Activated T-cell treated with anti-CD3 and anti-CD28 coated beads, Interleukin-2, amount 50 U/mL, for 72 hours (primary cell): ENCODE measurements at regions not wholly inside any gene's neighbourhood (a gene's known extent, or its start where the extent isn't known, plus 50 kb on each side); places are given as distances from the start of the nearest gene placed in this dataset.

Source experiments
- ATAC-seq, 2 donors: fragments of 150-1000 bp; cut with Tn5 transposase; replicated peaks in 1 of 2; 2 replicates each; pipeline ENCODE4 v1.10.0; 2021; ENCODE audit warnings: moderate library complexity in 2 of 2, mild to moderate bottlenecking in 1 of 2
- DNase-seq, 2 donors: peaks; one replicate each; pipeline ENCODE4 v3.0.0; 2021 to 2022; ENCODE audit warnings: mixed read lengths in 1 of 2
- H3K27ac Mint-ChIP-seq: one replicate; pipeline ENCODE4 v1.8.0; 2022; ENCODE audit warnings: mild to moderate bottlenecking, moderate library complexity, mixed read lengths
- H3K27me3 Mint-ChIP-seq: one replicate; pipeline ENCODE4 v1.8.0; 2022; ENCODE audit warnings: low read depth, mixed read lengths
- H3K36me3 Mint-ChIP-seq, 2 donors: one replicate each; pipeline ENCODE4 v1.8.0; 2022; ENCODE audit warnings: mixed read lengths in 2 of 2, mild to moderate bottlenecking in 1 of 2; ENCODE audit not compliant: insufficient read depth in 2 of 2
- H3K4me1 Mint-ChIP-seq: one replicate; pipeline ENCODE4 v1.8.0; 2022; ENCODE audit warnings: low read depth, mixed read lengths
- H3K4me3 Mint-ChIP-seq, 2 donors: one replicate each; pipeline ENCODE4 v1.8.0; 2022; ENCODE audit warnings: mild to moderate bottlenecking in 2 of 2, mixed read lengths in 2 of 2, moderate library complexity in 2 of 2
- H3K9me3 Mint-ChIP-seq, 2 donors: one replicate each; pipeline ENCODE4 v1.8.0; 2022; ENCODE audit warnings: mixed read lengths in 2 of 2

GRCh38 chr5:88948746-88949600 lies 66.0 kb upstream of the MEF2C start:
- DNase-seq (no peak), ATAC-seq (no peak)
- Mint-ChIP-seq H3K9me3 (no peaks in the 10 kb centered on the region), H3K36me3 (no peaks in the 10 kb centered on the region), H3K27me3 (peaks cover 28% of the 10 kb centered on the region), H3K4me1 (no peaks in the 10 kb centered on the region), H3K27ac (no peak overlapping the region), H3K4me3 (no peak overlapping the region)

GRCh38 chr5:88944751-88945531 lies 62.0 kb upstream of the MEF2C start:
- ATAC-seq (no peak), DNase-seq (no peak)
- Mint-ChIP-seq H3K4me3 (no peak overlapping the region), H3K27me3 (peaks cover 20% of the 10 kb centered on the region), H3K27ac (no peak overlapping the region), H3K9me3 (no peaks in the 10 kb centered on the region), H3K36me3 (no peaks in the 10 kb centered on the region), H3K4me1 (peaks cover 5% of the 10 kb centered on the region)

- Mint-ChIP-seq H3K4me3 (no peak overlapping the region), H3K9me3 (no peaks in the 10 kb centered on the region), H3K27me3 (peaks cover 8% of the 10 kb centered on the region), H3K27ac (no peak overlapping the region), H3K4me1 (peaks cover 5% of the 10 kb centered on the region), H3K36me3 (no peaks in the 10 kb centered on the region)
- DNase-seq (no peak), ATAC-seq (no peak)
Observed at GRCh38 chr5:88941581-88941980, 58.6 kb upstream of the MEF2C start.

- no peaks in the 10 kb centered on the region for H3K9me3 Mint-ChIP-seq
- peaks cover 5% of the 10 kb centered on the region for H3K4me1 Mint-ChIP-seq
- no peak for ATAC-seq
- no peaks in the 10 kb centered on the region for H3K36me3 Mint-ChIP-seq
- H3K4me3 Mint-ChIP-seq = no peak overlapping the region
- peaks cover 8% of the 10 kb centered on the region for H3K27me3 Mint-ChIP-seq
- DNase-seq = no peak
- H3K27ac Mint-ChIP-seq = no peak overlapping the region
Observed at GRCh38 chr5:88940713-88941112, 57.7 kb upstream of the MEF2C start.

GRCh38 chr5:88939300-88939699 lies 56.3 kb upstream of the MEF2C start:
- peaks cover 5% of the 10 kb centered on the region for H3K4me1 Mint-ChIP-seq
- DNase-seq (no peak), ATAC-seq (no peak)
- no peak overlapping the region for H3K27ac Mint-ChIP-seq
- no peak overlapping the region for H3K4me3 Mint-ChIP-seq
- H3K36me3 Mint-ChIP-seq = no peaks in the 10 kb centered on the region
- H3K9me3 Mint-ChIP-seq = no peaks in the 10 kb centered on the region
- peaks cover 4% of the 10 kb centered on the region for H3K27me3 Mint-ChIP-seq

GRCh38 chr5:88938488-88938887 lies 55.5 kb upstream of the MEF2C start:
- H3K36me3 Mint-ChIP-seq = no peaks in the 10 kb centered on the region
- ATAC-seq = no peak
- H3K4me1 Mint-ChIP-seq = peaks cover 5% of the 10 kb centered on the region
- no peak overlapping the region for H3K27ac Mint-ChIP-seq
- no peaks in the 10 kb centered on the region for H3K9me3 Mint-ChIP-seq
- H3K4me3 Mint-ChIP-seq = no peak overlapping the region
- H3K27me3 Mint-ChIP-seq = no peaks in the 10 kb centered on the region
- no peak for DNase-seq

- Mint-ChIP-seq H3K4me1 (peaks cover 5% of the 10 kb centered on the region), H3K9me3 (no peaks in the 10 kb centered on the region), H3K36me3 (no peaks in the 10 kb centered on the region), H3K27me3 (no peaks in the 10 kb centered on the region), H3K27ac (no peak overlapping the region), H3K4me3 (no peak overlapping the region)
- ATAC-seq (no peak), DNase-seq (no peak)
Observed at GRCh38 chr5:88937406-88937805, 54.4 kb upstream of the MEF2C start.

- Mint-ChIP-seq H3K4me1 (no peaks in the 10 kb centered on the region), H3K9me3 (no peaks in the 10 kb centered on the region), H3K4me3 (no peak overlapping the region), H3K27me3 (no peaks in the 10 kb centered on the region), H3K36me3 (no peaks in the 10 kb centered on the region), H3K27ac (no peak overlapping the region)
- DNase-seq (no peak), ATAC-seq (no peak)
Observed at GRCh38 chr5:88934439-88934838, 51.5 kb upstream of the MEF2C start.
